Sigmoid colon (tissue), 6 donors: ENCODE measurements at regions not wholly inside any gene's neighbourhood (a gene's known extent, or its start where the extent isn't known, plus 50 kb on each side); places are given as distances from the start of the nearest gene placed in this dataset.
A peak's percentile ranks its signal among the peaks of the same experiment; 100 is the strongest.

Experiments used
- DNase-seq: peaks from one replicate; pipeline ENCODE4 v3.0.0-alpha.2; 2019
- H3K27ac ChIP-seq, 4 donors: fragments of 200-600 bp; sonication (generic); one replicate each; pipeline ENCODE4 v1.5.1; 2016 to 2019; ENCODE audit warnings: mild to moderate bottlenecking in 1 of 4
- H3K27me3 ChIP-seq, 3 donors: fragments of 200-600 bp; sonication (generic); one replicate each; pipeline ENCODE4 v1.5.1; 2019; ENCODE audit warnings: mild to moderate bottlenecking in 1 of 3
- H3K36me3 ChIP-seq, 4 donors: fragments of 200-600 bp; sonication (generic); one replicate each; pipeline ENCODE4 v1.5.1; 2016 to 2019
- H3K4me1 ChIP-seq, 4 donors: fragments of 200-600 bp; sonication (generic); one replicate each; pipeline ENCODE4 v1.5.1; 2017 to 2019
- H3K4me3 ChIP-seq, 4 donors: fragments of 200-600 bp; sonication (generic); one replicate each; pipeline ENCODE4 v1.5.1; 2017 to 2019; ENCODE audit warnings: mild to moderate bottlenecking in 2 of 4, moderate library complexity in 1 of 4
- H3K9me3 ChIP-seq, 4 donors: fragments of 200-600 bp in 3 of 4; sonication (generic) in 3 of 4; one replicate each; pipeline versions ENCODE4 v1.5.1 to v1.6.1; 2013 to 2019
- EP300 ChIP-seq, 4 donors: sonication (generic); formaldehyde crosslinking; IDR thresholded peaks; one replicate each; pipeline ENCODE4 v1.6.1; 2017; ENCODE audit warnings: antibody characterized with exemption in 4 of 4
- POLR2A ChIP-seq, 2 donors: fragments of 450-650 bp; IDR thresholded peaks; one replicate each; pipeline ENCODE4 v1.6.1; 2016; ENCODE audit warnings: antibody characterized with exemption in 2 of 2, mild to moderate bottlenecking in 2 of 2, moderate library complexity in 2 of 2
- POLR2AphosphoS5 ChIP-seq, 4 donors: sonication (generic); formaldehyde crosslinking; IDR thresholded peaks; one replicate each; pipeline ENCODE4 v1.6.1; 2017; ENCODE audit warnings: antibody characterized with exemption in 4 of 4
- WGBS, 2 donors: extraction: QIAGEN DNeasy Blood & Tissue Kit; methylation state at CpG; one replicate each; pipeline ENCODE4 v1.1.7; 2013; 5-methylcytosine and 5-hydroxymethylcytosine counted together
- intact Hi-C: fragments of 100-400 bp; cut with DNase I; formaldehyde crosslinking; loops from one replicate; pipeline ENCODE4 v1.15.1; 2023
- TF ChIP-seq, protein P1 (sequence below), 4 experiments: fragments of 450-650 bp in 3 of 4; fragments of 200-600 bp in 1 of 4; IDR thresholded peaks; one replicate each; pipeline ENCODE4 v1.5.1; 2016 to 2019; ENCODE audit warnings: antibody characterized with exemption in 4 of 4, mild to moderate bottlenecking in 3 of 4, moderate library complexity in 2 of 4
- donor health status: healthy with polysubstance abuse.
- donor health status: healthy.

DNA sequence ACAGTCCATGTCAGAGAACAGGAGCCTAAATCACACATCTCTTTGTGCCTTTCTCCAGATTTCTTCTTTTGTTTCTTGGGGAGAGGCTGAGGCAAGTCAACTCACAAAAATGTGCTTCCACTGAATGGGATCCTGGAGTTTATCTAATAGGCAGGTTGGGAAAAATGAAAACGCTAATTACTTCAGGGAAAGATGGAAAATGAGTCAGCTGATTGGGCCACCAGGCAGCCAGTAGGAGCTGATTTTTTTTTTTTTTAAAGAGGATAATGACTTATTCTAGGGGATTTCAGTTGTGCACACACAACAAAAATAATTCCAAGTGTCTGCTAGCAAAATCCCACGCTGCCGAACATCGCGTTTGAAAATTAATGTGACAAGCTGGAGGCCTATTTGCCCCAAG is 412.8 kb upstream of the ZMIZ1 start:
- H3K27me3 ChIP-seq, result no peaks in the 10 kb centered on the region
- no peak overlapping the region for H3K27ac ChIP-seq
- no peaks in the 10 kb centered on the region for H3K9me3 ChIP-seq
- TF ChIP-seq POLR2AphosphoS5 (IDR thresholded peaks at IDR 0.05) (no peak), EP300 (IDR thresholded peaks at IDR 0.05) (no peak), POLR2A (IDR thresholded peaks at IDR 0.05) (no peak)
- TF ChIP-seq, protein P1, sequence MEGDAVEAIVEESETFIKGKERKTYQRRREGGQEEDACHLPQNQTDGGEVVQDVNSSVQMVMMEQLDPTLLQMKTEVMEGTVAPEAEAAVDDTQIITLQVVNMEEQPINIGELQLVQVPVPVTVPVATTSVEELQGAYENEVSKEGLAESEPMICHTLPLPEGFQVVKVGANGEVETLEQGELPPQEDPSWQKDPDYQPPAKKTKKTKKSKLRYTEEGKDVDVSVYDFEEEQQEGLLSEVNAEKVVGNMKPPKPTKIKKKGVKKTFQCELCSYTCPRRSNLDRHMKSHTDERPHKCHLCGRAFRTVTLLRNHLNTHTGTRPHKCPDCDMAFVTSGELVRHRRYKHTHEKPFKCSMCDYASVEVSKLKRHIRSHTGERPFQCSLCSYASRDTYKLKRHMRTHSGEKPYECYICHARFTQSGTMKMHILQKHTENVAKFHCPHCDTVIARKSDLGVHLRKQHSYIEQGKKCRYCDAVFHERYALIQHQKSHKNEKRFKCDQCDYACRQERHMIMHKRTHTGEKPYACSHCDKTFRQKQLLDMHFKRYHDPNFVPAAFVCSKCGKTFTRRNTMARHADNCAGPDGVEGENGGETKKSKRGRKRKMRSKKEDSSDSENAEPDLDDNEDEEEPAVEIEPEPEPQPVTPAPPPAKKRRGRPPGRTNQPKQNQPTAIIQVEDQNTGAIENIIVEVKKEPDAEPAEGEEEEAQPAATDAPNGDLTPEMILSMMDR (IDR thresholded peaks at IDR 0.05), result no peak
- H3K36me3 ChIP-seq, result no peaks in the 10 kb centered on the region
- DNase-seq, result no peak
- WGBS, 2 donors, result 86 to 94% methylated on average over 5 of the region's 5 CpGs
- intact Hi-C loops, result loop anchor here (2.0 to 5.0 kb wide), 3 partner anchors 441 to 609 kb away; no protein-coding TSS in a partner anchor
- H3K4me3 ChIP-seq, result no peak overlapping the region
- H3K4me1 ChIP-seq, result peaks cover 0 to 35% (median 18%) of the 10 kb centered on the region in 4 donors

DNA sequence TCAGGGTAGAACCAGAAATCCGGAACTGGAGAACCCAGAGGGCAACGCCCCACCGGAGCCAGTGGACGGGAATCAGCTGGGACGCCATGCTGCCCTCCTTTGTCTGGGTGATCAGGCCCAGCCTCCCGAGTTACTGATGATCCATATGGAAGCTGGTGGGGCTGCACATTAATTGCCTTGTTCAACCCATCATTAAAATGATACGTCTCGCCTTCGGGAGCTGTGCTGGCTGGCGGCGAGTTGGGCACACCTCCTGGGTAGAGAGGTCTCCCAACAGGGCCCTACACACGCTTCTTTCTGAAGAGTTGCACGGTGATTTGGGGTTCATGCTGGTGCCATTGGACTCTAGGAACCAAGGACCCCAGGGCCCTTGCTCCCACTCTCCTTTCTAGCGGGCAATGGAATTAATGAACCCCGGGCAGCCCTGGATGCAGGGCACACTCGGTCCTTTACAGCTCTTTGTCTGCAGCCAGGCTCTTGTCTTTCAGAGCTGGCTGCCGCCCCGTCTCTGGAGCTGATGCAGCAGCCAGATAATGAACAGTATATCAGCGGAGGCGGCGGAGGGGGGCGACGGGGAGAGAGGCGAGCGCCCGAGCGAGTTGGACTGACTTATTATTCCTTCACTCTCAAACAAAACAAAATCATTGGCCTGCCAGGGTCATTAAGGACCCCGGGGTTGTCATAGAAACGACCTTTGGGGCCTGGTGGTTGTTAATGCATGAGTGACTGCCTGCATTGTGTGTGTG is 412.2 kb upstream of the ZMIZ1 start:
- H3K4me3 ChIP-seq, result no peak overlapping the region
- intact Hi-C loops, result loop anchor here (1.0 to 5.0 kb wide), 4 partner anchors 353 to 609 kb away; no protein-coding TSS in a partner anchor
- H3K4me1 ChIP-seq, result peaks cover 0 to 39% (median 18%) of the 10 kb centered on the region in 4 donors
- H3K9me3 ChIP-seq, result no peaks in the 10 kb centered on the region
- peak in 2 of 4 donors; percentile 8 to 46 for TF ChIP-seq POLR2AphosphoS5 (IDR thresholded peaks at IDR 0.05)
- TF ChIP-seq POLR2A (IDR thresholded peaks at IDR 0.05), result no peak
- TF ChIP-seq, protein P1 (IDR thresholded peaks at IDR 0.05), result no peak
- 82% methylated on average over 29 of the region's 29 CpGs for WGBS, 2 donors
- peak overlapping the region in 3 of 4 donors; percentile 61 to 73 (median 70) for H3K27ac ChIP-seq
- DNase-seq, result peak; percentile 79
- H3K27me3 ChIP-seq, result no peaks in the 10 kb centered on the region
- no peaks in the 10 kb centered on the region for H3K36me3 ChIP-seq

DNA sequence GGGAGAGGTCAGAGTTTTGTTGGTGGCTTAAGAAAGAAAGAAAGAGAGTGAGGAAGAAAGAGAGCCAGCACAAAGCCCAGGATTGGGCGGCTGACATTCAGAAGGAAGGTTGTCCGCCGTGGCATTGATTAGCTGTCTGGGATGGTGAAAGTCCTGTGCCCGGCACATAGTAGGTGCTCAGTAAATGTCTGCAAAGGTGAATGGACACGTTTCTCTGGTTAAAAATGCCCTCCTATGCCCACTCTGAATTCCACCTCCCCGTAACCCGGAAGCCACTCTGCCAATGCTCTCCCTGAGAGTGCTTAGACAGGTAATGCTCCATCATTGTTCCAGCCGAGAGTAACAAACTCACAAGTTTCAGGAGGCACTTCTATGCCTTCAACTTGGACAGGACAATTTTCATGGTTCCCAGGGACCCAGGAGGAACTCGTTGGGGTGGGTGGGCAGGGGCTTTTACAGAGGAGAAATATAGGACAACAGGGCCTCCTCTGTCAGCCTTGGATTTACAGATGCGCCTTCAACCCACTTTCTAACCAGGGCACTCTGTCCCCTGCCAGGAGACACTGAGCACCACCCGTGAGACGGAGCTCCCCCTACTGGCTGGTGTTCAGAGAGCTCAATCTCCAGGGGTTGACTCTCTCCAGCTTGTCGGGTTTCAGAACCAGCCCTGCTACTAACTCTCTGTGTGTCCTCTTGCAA is 411.5 kb upstream of the ZMIZ1 start:
- peak; percentile 91 for DNase-seq
- no peak for TF ChIP-seq EP300 (IDR thresholded peaks at IDR 0.05)
- TF ChIP-seq POLR2A (IDR thresholded peaks at IDR 0.05), result no peak
- TF ChIP-seq, protein P1 (IDR thresholded peaks at IDR 0.05), result peak; percentile 46 to 74 (median 60)
- peak in 2 of 4 donors; percentile 26 to 47 for TF ChIP-seq POLR2AphosphoS5 (IDR thresholded peaks at IDR 0.05)
- Histone ChIP-seq H3K27ac (peak overlapping the region in 3 of 4 donors; percentile 61 to 73 (median 70)), H3K27me3 (no peaks in the 10 kb centered on the region), H3K36me3 (no peaks in the 10 kb centered on the region), H3K9me3 (no peaks in the 10 kb centered on the region), H3K4me1 (peaks cover 0 to 39% (median 18%) of the 10 kb centered on the region in 4 donors), H3K4me3 (no peak overlapping the region)
- WGBS, 2 donors, result 49 to 59% methylated on average over 13 of the region's 13 CpGs
- intact Hi-C loops, result loop anchor here (1.0 to 5.0 kb wide), 4 partner anchors 354 to 610 kb away; no protein-coding TSS in a partner anchor

DNA sequence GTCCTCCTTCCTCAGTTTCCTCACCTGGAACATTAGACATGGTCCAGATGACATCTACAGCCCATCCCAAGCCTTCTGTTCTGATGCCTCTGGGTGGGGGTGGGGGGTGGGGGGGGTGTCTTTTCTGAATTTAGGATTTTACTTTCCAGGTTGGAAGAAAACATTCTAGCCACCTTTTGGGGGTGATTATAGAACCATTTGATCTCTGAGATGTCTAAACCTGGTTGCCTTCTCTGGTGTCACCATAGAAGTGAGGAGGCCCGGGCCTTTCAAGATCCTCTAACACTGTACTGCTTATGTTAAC is 411.0 kb upstream of the ZMIZ1 start:
- Histone ChIP-seq H3K27me3 (no peaks in the 10 kb centered on the region), H3K9me3 (no peaks in the 10 kb centered on the region), H3K4me1 (peaks cover 0 to 39% (median 18%) of the 10 kb centered on the region in 4 donors), H3K36me3 (no peaks in the 10 kb centered on the region), H3K4me3 (no peak overlapping the region), H3K27ac (peak overlapping the region in 3 of 4 donors; percentile 11 to 73 (median 70))
- intact Hi-C loops, result loop anchor here (1.0 to 5.0 kb wide), 4 partner anchors 355 to 611 kb away; no protein-coding TSS in a partner anchor
- DNase-seq, result no peak
- TF ChIP-seq EP300 (IDR thresholded peaks at IDR 0.05), result no peak
- no peak for TF ChIP-seq POLR2A (IDR thresholded peaks at IDR 0.05)
- TF ChIP-seq POLR2AphosphoS5 (IDR thresholded peaks at IDR 0.05), result no peak
- TF ChIP-seq, protein P1 (IDR thresholded peaks at IDR 0.05), result no peak
- WGBS, 2 donors, result 84 to 90% methylated on average over 1 of the region's 1 CpG
